Small intestine (tissue), 7 donors: ENCODE measurements at regions not wholly inside any gene's neighbourhood (a gene's known extent, or its start where the extent isn't known, plus 50 kb on each side); places are given as distances from the start of the nearest gene placed in this dataset.

Experiments used
- DNase-seq, 2 donors: peaks; one replicate each; pipeline versions ENCODE4 v3.0.0 to v3.0.0-alpha.2; 2013
- FAIRE-seq: peaks from 2 replicates; lab custom pipeline; 2012; peaks lifted over from hg19 to GRCh38; lab: Jason Lieb, UNC
- H3K27ac ChIP-seq, 3 donors: one replicate each; pipeline ENCODE4 v1.5.1; 2013; ENCODE audit warnings: low read length in 2 of 3, mild to moderate bottlenecking in 2 of 3, control low read depth in 1 of 3, inconsistent platforms in 1 of 3, low read depth in 1 of 3, moderate library complexity in 1 of 3
- H3K27me3 ChIP-seq, 3 donors: one replicate each; pipeline ENCODE4 v1.6.1; 2013; ENCODE audit warnings: low read length in 3 of 3, inconsistent platforms in 1 of 3; ENCODE audit not compliant: control insufficient read depth in 3 of 3, insufficient read depth in 3 of 3
- H3K36me3 ChIP-seq, 3 donors: one replicate each; pipeline ENCODE4 v1.6.1; 2013; ENCODE audit warnings: low read length in 3 of 3, inconsistent platforms in 1 of 3, low read depth in 1 of 3, mild to moderate bottlenecking in 1 of 3, moderate library complexity in 1 of 3; ENCODE audit not compliant: control insufficient read depth in 3 of 3, insufficient read depth in 2 of 3
- H3K4me1 ChIP-seq, 3 donors: one replicate each; pipeline ENCODE4 v1.6.1; 2013; ENCODE audit warnings: low read length in 2 of 3, inconsistent platforms in 1 of 3, low read depth in 1 of 3, mild to moderate bottlenecking in 1 of 3, moderate library complexity in 1 of 3; ENCODE audit not compliant: control insufficient read depth in 3 of 3, insufficient read depth in 2 of 3
- H3K4me3 ChIP-seq, 3 donors: one replicate each; pipeline ENCODE4 v1.5.1; 2013; ENCODE audit warnings: low read length in 3 of 3, control low read depth in 1 of 3, inconsistent platforms in 1 of 3, low read depth in 1 of 3, mild to moderate bottlenecking in 1 of 3, moderate library complexity in 1 of 3
- H3K9me3 ChIP-seq, 2 donors: one replicate each; pipeline ENCODE4 v1.6.1; 2013; ENCODE audit warnings: low read depth in 1 of 2, low read length in 1 of 2; ENCODE audit not compliant: control insufficient read depth in 2 of 2, insufficient read depth in 1 of 2
- WGBS, 3 donors: extraction: QIAGEN DNeasy Blood & Tissue Kit; methylation state at CpG; one replicate each; pipeline ENCODE4 v1.1.7; 2013; 5-methylcytosine and 5-hydroxymethylcytosine counted together
- donor health status: healthy with polysubstance abuse.
- donor health status: control.
- donor health status: control.
- donor health status: Bipolar disorder and iron deficiency.
- donor health status: healthy.

DNA sequence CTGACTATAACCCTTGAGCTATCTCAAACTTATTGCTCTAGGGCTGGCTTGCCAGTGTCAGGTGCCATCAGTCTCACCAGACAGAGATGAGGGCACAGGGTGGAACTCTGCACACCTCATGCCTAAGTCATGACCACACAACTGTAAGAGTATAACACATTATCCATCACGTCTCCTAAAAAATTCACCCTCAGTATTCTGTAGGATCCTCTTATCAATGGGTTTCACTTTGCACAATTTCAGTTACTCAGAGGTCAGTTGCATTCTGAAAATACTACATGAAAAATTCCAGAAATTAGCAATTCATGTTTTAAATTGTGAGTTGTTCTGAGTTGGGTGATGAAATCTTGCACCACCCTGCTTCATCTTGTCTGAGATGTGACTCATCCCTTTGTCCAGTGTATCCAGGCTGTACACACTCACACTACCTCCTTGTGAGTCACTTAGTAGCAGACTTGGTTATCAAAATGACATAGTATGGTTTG, 690.9 kb upstream of the CDH18 start:
- Histone ChIP-seq H3K27ac (no peak overlapping the region), H3K27me3 (no peaks in the 10 kb centered on the region), H3K9me3 (no peaks in the 10 kb centered on the region), H3K36me3 (no peaks in the 10 kb centered on the region), H3K4me1 (no peaks in the 10 kb centered on the region), H3K4me3 (no peak overlapping the region)
- DNase-seq = no peak
- FAIRE-seq = no peak
- WGBS, 3 donors = 76 to 91% (median 83%) methylated on average over 1 of the region's 1 CpG

DNA sequence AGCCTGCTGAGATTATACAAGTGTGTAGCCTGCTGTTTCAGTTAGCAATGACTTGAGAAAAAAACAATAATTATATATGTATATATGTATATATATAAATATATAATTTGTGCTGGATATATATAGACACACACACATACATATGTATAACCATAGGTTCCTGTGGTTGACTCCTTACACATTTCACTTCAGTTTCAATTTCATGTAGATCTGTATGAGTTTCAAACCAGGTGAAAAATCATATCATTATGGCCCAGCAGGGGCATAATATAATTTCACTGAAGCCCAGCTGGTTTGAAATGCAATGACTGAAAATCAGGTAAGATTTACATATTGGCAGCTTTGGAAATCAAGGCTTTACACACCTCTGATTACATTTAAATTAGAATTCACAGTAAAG, 690.4 kb upstream of the CDH18 start:
- Histone ChIP-seq H3K4me3 (no peak overlapping the region), H3K36me3 (no peaks in the 10 kb centered on the region), H3K9me3 (no peaks in the 10 kb centered on the region), H3K4me1 (no peaks in the 10 kb centered on the region), H3K27ac (no peak overlapping the region), H3K27me3 (no peaks in the 10 kb centered on the region)
- FAIRE-seq (no peak), DNase-seq (no peak)

DNA sequence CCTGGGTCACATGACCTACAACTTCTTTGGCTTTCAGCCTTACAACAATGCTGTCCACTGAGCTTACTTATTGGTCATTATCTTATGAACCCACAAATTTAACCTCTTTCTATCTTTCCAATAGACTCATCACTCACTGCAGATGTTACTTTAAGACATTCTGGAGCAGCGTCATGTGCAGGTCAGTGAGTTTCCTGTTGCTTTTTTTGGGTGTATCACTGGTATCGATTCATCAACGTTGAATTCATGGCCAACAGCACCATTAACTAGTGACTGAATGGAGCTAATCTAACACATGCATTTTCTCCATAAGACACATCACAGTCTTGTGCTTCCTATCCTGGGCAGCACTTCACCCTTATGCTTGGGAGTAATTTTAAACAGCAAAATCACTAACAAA, 672.6 kb upstream of the CDH18 start:
- DNase-seq (no peak), FAIRE-seq (no peak)
- Histone ChIP-seq H3K27me3 (no peaks in the 10 kb centered on the region), H3K4me1 (no peaks in the 10 kb centered on the region), H3K9me3 (no peaks in the 10 kb centered on the region), H3K36me3 (no peaks in the 10 kb centered on the region), H3K4me3 (no peak overlapping the region), H3K27ac (no peak overlapping the region)
- 75 to 89% (median 80%) methylated on average over 3 of the region's 3 CpGs for WGBS, 3 donors

DNA sequence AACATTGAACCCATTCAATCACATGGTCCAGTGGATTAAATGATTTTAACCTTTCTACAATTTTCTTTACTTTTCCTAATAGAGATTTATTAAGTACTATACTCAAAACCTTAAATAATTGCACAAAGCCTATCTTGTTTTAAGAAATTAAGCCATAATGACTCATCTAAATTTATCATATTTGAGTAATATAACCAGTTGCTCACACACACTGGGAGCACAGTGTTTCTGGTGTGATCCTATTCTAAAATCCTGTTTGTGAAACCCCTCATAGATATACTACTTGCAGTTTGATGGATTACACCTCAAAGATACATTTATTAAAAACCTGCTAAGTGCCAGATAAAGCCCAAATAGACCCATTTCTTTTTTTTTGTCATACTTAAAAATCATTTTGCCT, 668.3 kb upstream of the CDH18 start:
- Histone ChIP-seq H3K27me3 (no peaks in the 10 kb centered on the region), H3K4me3 (no peak overlapping the region), H3K27ac (no peak overlapping the region), H3K36me3 (no peaks in the 10 kb centered on the region), H3K9me3 (no peaks in the 10 kb centered on the region), H3K4me1 (no peaks in the 10 kb centered on the region)
- FAIRE-seq (no peak), DNase-seq (no peak)

DNA sequence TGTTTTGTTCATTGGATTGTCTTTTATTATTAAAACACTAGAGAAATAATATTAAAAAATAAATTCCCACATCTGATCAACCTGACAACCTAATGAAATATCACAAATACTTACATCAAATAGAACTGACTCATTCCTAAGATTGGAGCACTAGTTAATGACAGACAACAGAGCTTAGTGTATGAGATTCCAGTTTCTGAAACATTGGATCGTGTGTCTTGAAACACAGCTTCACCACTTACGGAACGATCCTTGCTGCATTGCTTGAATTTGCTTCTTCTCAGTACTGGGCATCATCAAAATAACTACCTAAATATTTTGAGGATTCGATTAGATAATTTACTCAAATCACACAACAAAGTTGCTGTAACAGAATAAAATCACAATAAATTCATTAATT, 667.2 kb upstream of the CDH18 start:
- no peaks in the 10 kb centered on the region for H3K4me1 ChIP-seq
- H3K27ac ChIP-seq = no peak overlapping the region
- H3K36me3 ChIP-seq = no peaks in the 10 kb centered on the region
- WGBS, 3 donors = 82 to 85% (median 84%) methylated on average over 4 of the region's 4 CpGs
- H3K27me3 ChIP-seq = no peaks in the 10 kb centered on the region
- DNase-seq (no peak), FAIRE-seq (no peak)
- no peak overlapping the region for H3K4me3 ChIP-seq
- no peaks in the 10 kb centered on the region for H3K9me3 ChIP-seq

DNA sequence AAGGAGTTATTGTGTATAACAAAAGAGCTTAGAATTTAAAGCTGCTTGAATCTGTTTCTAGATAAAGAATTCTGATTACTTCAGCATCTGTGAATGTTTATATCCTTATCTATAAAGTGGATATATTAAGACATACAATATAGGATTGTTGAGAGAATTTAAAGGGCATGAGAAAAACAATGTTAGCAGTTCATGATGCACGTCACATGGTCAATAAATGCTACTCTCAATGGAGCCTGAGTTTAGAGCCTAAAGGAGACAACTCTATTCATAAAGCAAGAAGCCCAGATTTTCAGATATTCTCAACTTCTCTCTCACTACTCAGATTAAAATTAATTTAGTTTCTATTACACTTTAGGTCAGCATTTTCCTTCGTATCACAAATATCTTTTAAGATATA, 666.7 kb upstream of the CDH18 start:
- Histone ChIP-seq H3K27ac (no peak overlapping the region), H3K27me3 (no peaks in the 10 kb centered on the region), H3K4me1 (no peaks in the 10 kb centered on the region), H3K4me3 (no peak overlapping the region), H3K36me3 (no peaks in the 10 kb centered on the region), H3K9me3 (no peaks in the 10 kb centered on the region)
- FAIRE-seq = no peak
- WGBS, 3 donors = 59 to 68% (median 66%) methylated on average over 2 of the region's 2 CpGs
- no peak for DNase-seq

DNA sequence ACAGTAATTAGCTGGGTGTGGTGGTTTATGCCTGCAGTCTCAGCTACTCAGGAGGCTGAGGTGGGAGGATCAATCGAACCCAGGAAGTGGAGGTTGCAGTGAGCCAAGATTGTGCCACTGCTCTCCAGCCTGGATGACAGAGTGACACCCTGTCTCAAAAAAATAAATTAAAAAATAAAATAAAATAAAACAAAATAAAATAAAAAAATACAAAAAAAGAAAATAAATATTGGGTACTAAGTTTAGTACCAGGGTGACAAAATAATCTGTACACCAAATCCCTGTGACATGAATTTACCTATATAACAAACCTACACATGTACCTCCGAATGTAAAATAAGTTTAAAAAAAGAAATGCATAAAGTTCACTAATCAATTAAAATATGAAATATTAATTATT, 666.0 kb upstream of the CDH18 start:
- Histone ChIP-seq H3K36me3 (no peaks in the 10 kb centered on the region), H3K4me3 (no peak overlapping the region), H3K9me3 (no peaks in the 10 kb centered on the region), H3K27me3 (no peaks in the 10 kb centered on the region), H3K27ac (no peak overlapping the region), H3K4me1 (no peaks in the 10 kb centered on the region)
- FAIRE-seq (no peak), DNase-seq (no peak)
- WGBS, 3 donors = 82 to 89% (median 83%) methylated on average over 2 of the region's 2 CpGs

DNA sequence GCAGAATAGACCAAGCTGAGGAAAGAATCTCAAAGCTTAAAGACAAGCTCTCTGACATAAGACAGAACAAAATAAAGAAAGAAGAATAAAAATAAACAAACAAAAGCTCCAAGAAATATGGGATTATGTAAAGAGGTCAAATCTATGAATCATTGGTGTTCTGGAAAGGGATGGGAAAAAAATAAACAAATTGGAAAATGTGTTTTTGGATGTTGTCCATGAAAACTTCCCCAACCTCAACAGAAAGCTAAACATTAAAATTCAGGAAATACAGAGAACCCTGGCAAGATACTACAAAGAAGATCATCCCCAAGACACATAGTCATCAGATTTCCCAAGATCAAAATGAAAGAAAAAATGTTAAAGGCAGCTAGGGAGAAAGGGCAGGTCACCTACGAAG, 662.0 kb upstream of the CDH18 start:
- H3K27ac ChIP-seq = no peak overlapping the region
- no peak for DNase-seq
- H3K4me1 ChIP-seq = no peaks in the 10 kb centered on the region
- peaks cover 0 to 13% of the 10 kb centered on the region in 2 donors for H3K9me3 ChIP-seq
- no peaks in the 10 kb centered on the region for H3K27me3 ChIP-seq
- no peak overlapping the region for H3K4me3 ChIP-seq
- WGBS, 3 donors = 45 to 79% (median 75%) methylated on average over 1 of the region's 1 CpG
- no peak for FAIRE-seq
- H3K36me3 ChIP-seq = no peaks in the 10 kb centered on the region

DNA sequence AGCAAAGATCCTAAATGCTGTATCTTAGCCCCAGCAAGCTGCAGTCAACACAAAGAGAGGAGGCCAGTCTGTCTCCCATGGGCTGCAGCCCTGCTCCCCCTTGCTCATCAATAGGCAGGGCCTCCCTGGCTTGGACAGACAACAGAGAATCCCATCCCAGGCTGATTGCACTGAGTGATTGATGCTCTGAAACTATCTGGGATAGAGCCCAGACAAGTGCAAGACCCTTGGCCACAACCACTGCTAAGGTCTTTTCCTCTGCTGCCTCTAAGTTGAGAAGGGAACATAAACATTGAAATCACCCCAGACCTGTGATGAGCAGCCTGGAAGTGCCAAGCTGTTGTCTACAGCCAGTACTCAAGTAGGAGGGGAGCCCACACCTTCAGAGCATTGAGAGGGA, 661.0 kb upstream of the CDH18 start:
- FAIRE-seq (no peak), DNase-seq (no peak)
- H3K4me3 ChIP-seq = no peak overlapping the region
- H3K36me3 ChIP-seq = no peaks in the 10 kb centered on the region
- H3K4me1 ChIP-seq = no peaks in the 10 kb centered on the region
- H3K27me3 ChIP-seq = no peaks in the 10 kb centered on the region
- peaks cover 0 to 13% of the 10 kb centered on the region in 2 donors for H3K9me3 ChIP-seq
- H3K27ac ChIP-seq = no peak overlapping the region
